Gastrocnemius medialis (tissue), 4 donors: ENCODE measurements at regions not wholly inside any gene's neighbourhood (a gene's known extent, or its start where the extent isn't known, plus 50 kb on each side); places are given as distances from the start of the nearest gene placed in this dataset.

Source experiments
- ATAC-seq, 2 donors: fragments of 150-250 bp; one replicate each; pipeline ENCODE4 v1.9.1; 2016
- DNase-seq, 2 donors: peaks; one replicate each; pipeline ENCODE4 v3.0.0-alpha.2; 2019
- H3K27ac ChIP-seq, 4 donors: fragments of 200-600 bp; sonication (generic); 1 replicate in 1 of 4; 2 replicates in 3 of 4; pipeline ENCODE4 v1.5.1; 2016 to 2018; ENCODE audit warnings: mild to moderate bottlenecking in 2 of 4, moderate library complexity in 1 of 4
- H3K27me3 ChIP-seq, 3 donors: fragments of 200-600 bp; sonication (generic) in 2 of 3; 1 replicate in 1 of 3; 2 replicates in 2 of 3; pipeline versions ENCODE4 v1.5.1 to v1.6.0; 2016 to 2019; ENCODE audit warnings: mild to moderate bottlenecking in 1 of 3, moderate library complexity in 1 of 3
- H3K36me3 ChIP-seq, 2 donors: fragments of 200-600 bp; sonication (generic) in 1 of 2; one replicate each; pipeline ENCODE4 v1.5.1; 2017 to 2018
- H3K4me1 ChIP-seq, 2 donors: fragments of 200-600 bp; sonication (generic) in 1 of 2; one replicate each; pipeline ENCODE4 v1.5.1; 2016 to 2017; ENCODE audit warnings: mild to moderate bottlenecking in 2 of 2
- H3K4me3 ChIP-seq, 4 donors: fragments of 200-600 bp; sonication (generic) in 3 of 4; 1 replicate in 1 of 4; 2 replicates in 3 of 4; pipeline ENCODE4 v1.5.1; 2016 to 2019; ENCODE audit warnings: mild to moderate bottlenecking in 2 of 4
- H3K9me3 ChIP-seq, 3 donors: fragments of 200-600 bp; sonication (generic) in 2 of 3; 1 replicate in 1 of 3; 2 replicates in 2 of 3; pipeline ENCODE4 v1.5.1; 2016 to 2019
- POLR2A ChIP-seq, 2 donors: fragments of 450-650 bp; IDR thresholded peaks; one replicate each; pipeline ENCODE4 v1.6.1; 2017; ENCODE audit warnings: antibody characterized with exemption in 2 of 2, mild to moderate bottlenecking in 2 of 2, moderate library complexity in 2 of 2
- in situ Hi-C, 4 donors: fragments of 200-750 bp; cut with MboI; loops; one replicate each; pipeline versions ENCODE4 v1.15.0 to v1.8.0; 2017; ENCODE audit warnings: low sequenced_read_pairs in 4 of 4
- intact Hi-C: fragments of 100-400 bp; cut with DNase I; formaldehyde crosslinking; loops from one replicate; pipeline ENCODE4 v1.15.1; 2023; ENCODE audit warnings: low total_unique reads
- TF ChIP-seq, protein P1 (sequence below), 5 experiments: fragments of 450-650 bp in 3 of 5; fragments of 200-600 bp in 2 of 5; sonication (generic) in 2 of 5; IDR thresholded peaks in 4 of 5; conservative IDR thresholded peaks in 1 of 5; 1 replicate in 4 of 5; 2 replicates in 1 of 5; pipeline ENCODE4 v1.5.1; 2016 to 2019; ENCODE audit warnings: antibody characterized with exemption in 5 of 5, mild to moderate bottlenecking in 3 of 5, moderate library complexity in 3 of 5

- H3K4me1 ChIP-seq: no peaks in the 10 kb centered on the region
- no peak for ATAC-seq
- TF ChIP-seq, protein P1, sequence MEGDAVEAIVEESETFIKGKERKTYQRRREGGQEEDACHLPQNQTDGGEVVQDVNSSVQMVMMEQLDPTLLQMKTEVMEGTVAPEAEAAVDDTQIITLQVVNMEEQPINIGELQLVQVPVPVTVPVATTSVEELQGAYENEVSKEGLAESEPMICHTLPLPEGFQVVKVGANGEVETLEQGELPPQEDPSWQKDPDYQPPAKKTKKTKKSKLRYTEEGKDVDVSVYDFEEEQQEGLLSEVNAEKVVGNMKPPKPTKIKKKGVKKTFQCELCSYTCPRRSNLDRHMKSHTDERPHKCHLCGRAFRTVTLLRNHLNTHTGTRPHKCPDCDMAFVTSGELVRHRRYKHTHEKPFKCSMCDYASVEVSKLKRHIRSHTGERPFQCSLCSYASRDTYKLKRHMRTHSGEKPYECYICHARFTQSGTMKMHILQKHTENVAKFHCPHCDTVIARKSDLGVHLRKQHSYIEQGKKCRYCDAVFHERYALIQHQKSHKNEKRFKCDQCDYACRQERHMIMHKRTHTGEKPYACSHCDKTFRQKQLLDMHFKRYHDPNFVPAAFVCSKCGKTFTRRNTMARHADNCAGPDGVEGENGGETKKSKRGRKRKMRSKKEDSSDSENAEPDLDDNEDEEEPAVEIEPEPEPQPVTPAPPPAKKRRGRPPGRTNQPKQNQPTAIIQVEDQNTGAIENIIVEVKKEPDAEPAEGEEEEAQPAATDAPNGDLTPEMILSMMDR (IDR thresholded peaks at IDR 0.05 in 4 of 5, conservative IDR thresholded peaks at IDR 0.05 in 1 of 5): no peak
- no peak for TF ChIP-seq POLR2A (IDR thresholded peaks at IDR 0.05)
- no peak for DNase-seq
- H3K4me3 ChIP-seq: no peak overlapping the region
- H3K27me3 ChIP-seq: no peaks in the 10 kb centered on the region
- in situ Hi-C loops: loop anchor here in 1 of 4 donors (25.0 kb wide), 1 partner anchor 101 kb away; no protein-coding TSS in a partner anchor
- H3K27ac ChIP-seq: no peak overlapping the region
- H3K9me3 ChIP-seq: no peaks in the 10 kb centered on the region
- intact Hi-C loops: no loop called here
- H3K36me3 ChIP-seq: no peaks in the 10 kb centered on the region
Observed at GRCh38 chr17:71412803-71413202, 708.0 kb upstream of the SOX9 start.

GRCh38 chr17:71413935-71414334, 706.9 kb upstream of the SOX9 start:
- Histone ChIP-seq H3K4me3 (no peak overlapping the region), H3K36me3 (no peaks in the 10 kb centered on the region), H3K9me3 (no peaks in the 10 kb centered on the region), H3K27ac (no peak overlapping the region), H3K4me1 (no peaks in the 10 kb centered on the region), H3K27me3 (no peaks in the 10 kb centered on the region)
- in situ Hi-C loops (loop anchor here in 1 of 4 donors (25.0 kb wide), 1 partner anchor 102 kb away; no protein-coding TSS in a partner anchor), intact Hi-C loops (no loop called here)
- ATAC-seq (no peak), DNase-seq (no peak)
- TF ChIP-seq POLR2A (IDR thresholded peaks at IDR 0.05): no peak
- TF ChIP-seq, protein P1 (IDR thresholded peaks at IDR 0.05 in 4 of 5, conservative IDR thresholded peaks at IDR 0.05 in 1 of 5): no peak

GRCh38 chr17:71417142-71417541, 703.7 kb upstream of the SOX9 start:
- intact Hi-C loops: no loop called here
- Histone ChIP-seq H3K27ac (no peak overlapping the region), H3K4me1 (no peaks in the 10 kb centered on the region), H3K9me3 (no peaks in the 10 kb centered on the region), H3K4me3 (no peak overlapping the region), H3K27me3 (no peaks in the 10 kb centered on the region), H3K36me3 (no peaks in the 10 kb centered on the region)
- TF ChIP-seq POLR2A (IDR thresholded peaks at IDR 0.05): no peak
- TF ChIP-seq, protein P1 (IDR thresholded peaks at IDR 0.05 in 4 of 5, conservative IDR thresholded peaks at IDR 0.05 in 1 of 5): no peak
- in situ Hi-C loops: loop anchor here in 1 of 4 donors (25.0 kb wide), 1 partner anchor 105 kb away; no protein-coding TSS in a partner anchor
- no peak for ATAC-seq
- DNase-seq: no peak

- no peak for ATAC-seq
- in situ Hi-C loops: loop anchor here in 1 of 4 donors (25.0 kb wide), 1 partner anchor 111 kb away; no protein-coding TSS in a partner anchor
- TF ChIP-seq, protein P1 (IDR thresholded peaks at IDR 0.05 in 4 of 5, conservative IDR thresholded peaks at IDR 0.05 in 1 of 5): no peak
- no peak for TF ChIP-seq POLR2A (IDR thresholded peaks at IDR 0.05)
Observed at GRCh38 chr17:71422968-71423367, 697.9 kb upstream of the SOX9 start.

More at GRCh38 chr17:71422968-71423367, 697.9 kb upstream of the SOX9 start:
- no peaks in the 10 kb centered on the region for H3K36me3 ChIP-seq
- no peaks in the 10 kb centered on the region for H3K9me3 ChIP-seq
- no peak overlapping the region for H3K27ac ChIP-seq
- H3K27me3 ChIP-seq: no peaks in the 10 kb centered on the region
- no peak for DNase-seq
- no peak overlapping the region for H3K4me3 ChIP-seq
- intact Hi-C loops: no loop called here
- H3K4me1 ChIP-seq: no peaks in the 10 kb centered on the region
